ENCODE measurements at regions not wholly inside any gene's neighbourhood (a gene's known extent, or its start where the extent isn't known, plus 50 kb on each side); places are given as distances from the start of the nearest gene placed in this dataset.

DNA sequence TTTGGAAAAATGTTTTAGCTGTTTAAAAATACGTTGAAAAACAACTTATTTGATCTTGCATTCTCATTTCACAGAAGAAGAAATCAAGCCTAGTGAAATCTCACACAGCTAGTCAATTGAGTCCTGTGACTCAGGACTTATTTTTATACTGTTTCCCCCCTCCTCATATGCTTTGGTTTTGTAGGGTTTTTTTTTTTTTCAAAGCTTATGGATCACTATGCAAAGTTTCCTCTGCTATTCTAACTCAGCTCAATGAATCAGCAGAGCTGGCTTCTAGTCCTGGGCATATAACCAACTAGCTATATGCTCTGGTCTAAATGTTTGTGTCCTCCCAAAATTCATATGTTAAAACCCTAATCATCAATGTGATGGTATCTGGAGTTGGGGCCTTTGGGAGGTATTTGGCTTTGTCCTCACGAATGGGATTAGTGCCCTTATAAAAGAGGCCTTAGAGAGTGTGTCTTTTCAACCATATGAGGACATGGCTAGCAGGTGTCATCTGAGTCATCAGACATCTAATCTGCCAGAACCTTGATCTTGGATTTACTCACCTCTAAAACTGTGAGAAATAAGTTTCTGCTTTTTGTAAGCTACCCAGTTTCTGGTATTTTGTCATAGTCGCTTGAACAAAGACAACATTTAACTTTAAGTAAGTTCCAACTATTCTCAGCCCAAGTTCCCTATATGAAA, 317.2 kb upstream of the C1orf87 start:
- Histone ChIP-seq H3K27me3 (ENCODE audit: control insufficient read depth in 1 of 2, insufficient read depth in 2 of 2, low read length in 2 of 2) (no peaks in the 10 kb centered on the region), H3K9ac (ENCODE audit: low read length) (no peak overlapping the region), H3K4me3 (ENCODE audit: low read depth in 1 of 2, low read length in 2 of 2) (no peak overlapping the region), H3K9me3 (ENCODE audit: low read length) (no peaks in the 10 kb centered on the region), H3K36me3 (ENCODE audit: insufficient read depth, low read length) (no peaks in the 10 kb centered on the region), H3K4me1 (ENCODE audit: insufficient read depth, low read length) (no peaks in the 10 kb centered on the region), H3K27ac (ENCODE audit: low read depth, low read length) (no peak overlapping the region)

DNA sequence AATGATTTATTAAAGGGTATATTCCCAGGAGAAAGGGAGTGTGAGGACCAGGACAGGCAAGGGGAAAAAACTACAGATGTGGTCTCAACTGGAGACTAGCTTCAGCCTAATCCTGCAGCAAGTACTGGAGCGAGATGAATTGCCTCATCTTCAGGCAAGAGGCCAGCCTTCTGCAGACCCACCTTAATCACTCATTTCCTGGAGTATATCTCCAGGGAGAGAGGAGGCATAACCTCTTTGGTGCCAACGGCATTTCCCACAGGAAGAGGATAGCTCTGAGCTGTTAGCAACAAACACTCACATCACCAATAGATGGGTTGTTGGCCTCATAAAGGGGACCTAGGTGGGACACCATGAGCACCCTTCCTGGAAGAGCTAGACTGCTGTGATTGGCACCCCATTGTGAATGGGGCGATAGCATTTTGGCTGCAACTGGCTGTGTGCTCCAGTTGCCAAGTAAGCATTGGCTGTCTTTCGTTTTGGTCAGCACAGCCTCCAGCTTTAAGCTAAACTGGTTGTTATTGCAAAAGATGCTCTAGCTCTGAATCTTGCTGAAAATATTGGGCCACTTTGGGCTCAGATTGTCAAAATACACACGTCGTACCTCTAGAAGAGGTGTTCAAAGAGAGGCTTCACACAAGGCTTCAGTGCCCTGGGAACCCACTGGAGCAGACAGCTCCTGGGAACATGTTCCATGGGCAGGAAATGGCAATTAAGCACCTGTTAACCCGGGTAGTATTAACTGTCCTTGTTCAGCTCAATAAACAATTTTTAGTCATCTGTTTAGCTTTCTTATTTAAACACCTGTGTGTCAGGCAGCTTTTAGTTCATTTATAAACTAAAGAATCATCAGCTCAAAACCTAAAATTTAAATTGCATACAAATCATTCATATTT, 314.8 kb upstream of the C1orf87 start:
- Histone ChIP-seq H3K36me3 (ENCODE audit: insufficient read depth, low read length) (no peaks in the 10 kb centered on the region), H3K4me1 (ENCODE audit: insufficient read depth, low read length) (no peaks in the 10 kb centered on the region), H3K27ac (ENCODE audit: low read depth, low read length) (no peak overlapping the region)

GRCh38 chr1:60387175-60387574, 313.6 kb upstream of the C1orf87 start:
- no peaks in the 10 kb centered on the region for H3K36me3 ChIP-seq (ENCODE audit: insufficient read depth, low read length)
- no peaks in the 10 kb centered on the region for H3K27me3 ChIP-seq (ENCODE audit: control insufficient read depth in 1 of 2, insufficient read depth in 2 of 2, low read length in 2 of 2)
- H3K4me1 ChIP-seq (ENCODE audit: insufficient read depth, low read length) = no peaks in the 10 kb centered on the region
- H3K9ac ChIP-seq (ENCODE audit: low read length) = no peak overlapping the region
- no peak overlapping the region for H3K27ac ChIP-seq (ENCODE audit: low read depth, low read length)
- H3K4me3 ChIP-seq (ENCODE audit: low read depth in 1 of 2, low read length in 2 of 2) = no peak overlapping the region
- no peaks in the 10 kb centered on the region for H3K9me3 ChIP-seq (ENCODE audit: low read length)

More for the DNA sequence above, 314.8 kb upstream of the C1orf87 start:
- Histone ChIP-seq H3K4me3 (ENCODE audit: low read depth in 1 of 2, low read length in 2 of 2) (no peak overlapping the region), H3K9me3 (ENCODE audit: low read length) (no peaks in the 10 kb centered on the region), H3K9ac (ENCODE audit: low read length) (no peak overlapping the region), H3K27me3 (ENCODE audit: control insufficient read depth in 1 of 2, insufficient read depth in 2 of 2, low read length in 2 of 2) (no peaks in the 10 kb centered on the region)

DNA sequence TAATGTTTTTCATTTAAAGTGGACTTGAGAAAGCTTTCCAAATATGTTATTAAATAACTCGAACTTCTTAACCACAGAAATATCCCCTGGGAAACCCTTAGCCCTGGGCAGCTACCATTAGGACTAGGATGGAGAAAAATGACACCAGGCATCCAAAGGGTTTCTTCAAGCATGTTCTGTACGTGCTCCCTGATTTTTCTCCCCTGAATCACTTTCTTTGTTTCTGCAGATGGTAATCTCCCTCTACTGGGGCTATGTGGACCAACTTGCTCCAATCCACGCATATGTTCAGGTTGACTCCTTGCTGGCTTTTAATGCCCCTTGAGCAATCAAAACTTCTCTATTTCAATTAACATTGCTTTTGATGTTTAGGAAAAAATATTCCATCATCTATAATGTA, 312.7 kb upstream of the C1orf87 start:
- Histone ChIP-seq H3K36me3 (ENCODE audit: insufficient read depth, low read length) (no peaks in the 10 kb centered on the region), H3K27me3 (ENCODE audit: control insufficient read depth in 1 of 2, insufficient read depth in 2 of 2, low read length in 2 of 2) (no peaks in the 10 kb centered on the region), H3K27ac (ENCODE audit: low read depth, low read length) (no peak overlapping the region), H3K9ac (ENCODE audit: low read length) (no peak overlapping the region), H3K4me3 (ENCODE audit: low read depth in 1 of 2, low read length in 2 of 2) (no peak overlapping the region), H3K4me1 (ENCODE audit: insufficient read depth, low read length) (no peaks in the 10 kb centered on the region), H3K9me3 (ENCODE audit: low read length) (no peaks in the 10 kb centered on the region)

DNA sequence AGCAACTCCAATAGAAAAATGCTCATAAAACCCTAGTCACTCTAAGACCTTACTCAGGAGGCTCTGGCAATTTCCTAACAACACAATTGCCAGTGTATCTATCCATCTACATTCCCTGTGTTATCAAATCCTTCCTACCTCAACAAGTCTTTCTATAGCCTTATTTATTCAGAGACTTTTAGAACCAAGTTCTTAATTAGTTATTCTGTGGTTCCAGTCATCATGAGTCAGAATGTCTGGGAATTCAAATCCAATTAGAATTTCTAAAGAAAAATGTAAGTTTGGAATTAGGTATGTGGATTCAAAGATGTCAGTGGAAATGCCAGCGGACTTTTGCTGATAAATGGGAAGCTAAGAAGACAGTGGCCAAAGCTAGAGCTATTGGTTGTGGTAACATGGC, 302.6 kb upstream of the C1orf87 start:
- H3K4me3 ChIP-seq (ENCODE audit: low read depth in 1 of 2, low read length in 2 of 2) = no peak overlapping the region
- H3K4me1 ChIP-seq (ENCODE audit: insufficient read depth, low read length) = no peaks in the 10 kb centered on the region
- no peaks in the 10 kb centered on the region for H3K27me3 ChIP-seq (ENCODE audit: control insufficient read depth in 1 of 2, insufficient read depth in 2 of 2, low read length in 2 of 2)
- no peaks in the 10 kb centered on the region for H3K36me3 ChIP-seq (ENCODE audit: insufficient read depth, low read length)
- no peak overlapping the region for H3K9ac ChIP-seq (ENCODE audit: low read length)
- H3K9me3 ChIP-seq (ENCODE audit: low read length) = no peaks in the 10 kb centered on the region
- no peak overlapping the region for H3K27ac ChIP-seq (ENCODE audit: low read depth, low read length)

- no peak overlapping the region for H3K27ac ChIP-seq (ENCODE audit: low read depth, low read length)
- H3K36me3 ChIP-seq (ENCODE audit: insufficient read depth, low read length) = no peaks in the 10 kb centered on the region
- no peaks in the 10 kb centered on the region for H3K9me3 ChIP-seq (ENCODE audit: low read length)
- no peak overlapping the region for H3K4me3 ChIP-seq (ENCODE audit: low read depth in 1 of 2, low read length in 2 of 2)
- no peak overlapping the region for H3K9ac ChIP-seq (ENCODE audit: low read length)
- no peaks in the 10 kb centered on the region for H3K27me3 ChIP-seq (ENCODE audit: control insufficient read depth in 1 of 2, insufficient read depth in 2 of 2, low read length in 2 of 2)
- H3K4me1 ChIP-seq (ENCODE audit: insufficient read depth, low read length) = no peaks in the 10 kb centered on the region
These were observed 301.0 kb upstream of the C1orf87 start for GRCh38 chr1:60374537-60374936.

DNA sequence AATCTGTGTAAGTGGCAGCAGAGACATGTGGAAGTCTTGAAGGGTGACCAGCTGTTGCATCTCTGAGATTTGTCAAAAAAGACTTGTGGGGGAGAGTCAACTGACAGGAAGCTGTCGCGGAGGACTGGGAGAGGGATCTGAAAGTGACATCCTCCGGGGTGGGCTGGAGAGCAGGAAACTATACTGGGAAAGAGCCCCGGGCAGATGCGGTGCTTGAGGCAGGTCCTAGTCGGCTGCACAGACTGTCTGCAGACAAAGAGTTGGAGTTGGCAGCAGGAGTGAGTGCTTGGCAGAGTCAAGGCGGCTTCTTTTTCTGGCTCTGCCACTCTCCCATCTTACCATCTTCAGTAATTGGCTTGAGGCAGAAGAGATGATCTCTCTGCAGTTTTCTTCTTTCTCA, 294.0 kb upstream of the C1orf87 start:
- H3K27me3 ChIP-seq (ENCODE audit: control insufficient read depth in 1 of 2, insufficient read depth in 2 of 2, low read length in 2 of 2) = no peaks in the 10 kb centered on the region
- H3K9ac ChIP-seq (ENCODE audit: low read length) = no peak overlapping the region
- H3K4me1 ChIP-seq (ENCODE audit: insufficient read depth, low read length) = no peaks in the 10 kb centered on the region
- H3K4me3 ChIP-seq (ENCODE audit: low read depth in 1 of 2, low read length in 2 of 2) = no peak overlapping the region
- H3K27ac ChIP-seq (ENCODE audit: low read depth, low read length) = no peak overlapping the region
- no peaks in the 10 kb centered on the region for H3K9me3 ChIP-seq (ENCODE audit: low read length)
- no peaks in the 10 kb centered on the region for H3K36me3 ChIP-seq (ENCODE audit: insufficient read depth, low read length)

GRCh38 chr1:60359431-60359830, 285.9 kb upstream of the C1orf87 start:
- Histone ChIP-seq H3K4me3 (ENCODE audit: low read depth in 1 of 2, low read length in 2 of 2) (no peak overlapping the region), H3K4me1 (ENCODE audit: insufficient read depth, low read length) (no peaks in the 10 kb centered on the region), H3K27me3 (ENCODE audit: control insufficient read depth in 1 of 2, insufficient read depth in 2 of 2, low read length in 2 of 2) (no peaks in the 10 kb centered on the region), H3K27ac (ENCODE audit: low read depth, low read length) (no peak overlapping the region), H3K9me3 (ENCODE audit: low read length) (no peaks in the 10 kb centered on the region), H3K9ac (ENCODE audit: low read length) (no peak overlapping the region), H3K36me3 (ENCODE audit: insufficient read depth, low read length) (no peaks in the 10 kb centered on the region)

DNA sequence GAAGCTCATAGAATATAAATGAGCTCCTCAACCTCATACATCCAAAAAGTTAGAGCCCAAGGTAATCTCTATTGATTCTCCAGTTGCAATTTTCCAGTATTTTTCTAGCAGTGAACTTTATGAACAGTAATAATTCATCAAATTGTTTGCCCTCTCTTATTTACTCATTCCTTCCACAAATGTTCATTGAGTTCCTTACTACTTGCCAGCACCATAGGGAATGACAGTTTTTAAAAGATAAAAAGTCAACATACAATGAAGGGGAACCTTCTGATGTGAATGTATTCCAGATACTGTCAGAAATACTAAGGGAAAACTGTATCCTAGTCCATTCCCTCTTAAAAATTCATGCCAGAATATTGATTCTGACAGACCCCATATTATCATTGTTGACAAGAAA, 277.0 kb upstream of the C1orf87 start:
- Histone ChIP-seq H3K36me3 (ENCODE audit: insufficient read depth, low read length) (no peaks in the 10 kb centered on the region), H3K4me1 (ENCODE audit: insufficient read depth, low read length) (no peaks in the 10 kb centered on the region), H3K4me3 (ENCODE audit: low read depth in 1 of 2, low read length in 2 of 2) (no peak overlapping the region), H3K27ac (ENCODE audit: low read depth, low read length) (no peak overlapping the region), H3K27me3 (ENCODE audit: control insufficient read depth in 1 of 2, insufficient read depth in 2 of 2, low read length in 2 of 2) (no peaks in the 10 kb centered on the region), H3K9ac (ENCODE audit: low read length) (no peak overlapping the region), H3K9me3 (ENCODE audit: low read length) (no peaks in the 10 kb centered on the region)

DNA sequence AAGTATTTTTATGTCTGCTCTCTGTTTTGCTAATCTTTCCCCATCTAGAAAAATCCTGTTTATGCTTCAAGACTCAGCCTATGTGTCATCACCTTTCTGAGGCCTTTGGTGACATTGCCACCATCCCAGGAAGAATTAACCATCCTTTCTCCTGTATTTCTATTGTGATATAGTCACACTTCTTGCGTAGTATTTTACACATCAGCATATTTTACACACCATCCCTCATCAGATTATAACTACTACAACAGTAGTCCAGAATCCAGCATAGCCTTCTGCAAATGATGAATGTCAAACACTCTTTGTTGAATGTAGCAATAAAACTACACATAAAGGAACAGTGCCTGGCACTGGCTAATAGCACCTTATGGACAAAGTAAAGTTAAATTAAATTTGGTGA, 275.3 kb upstream of the C1orf87 start:
- Histone ChIP-seq H3K27ac (ENCODE audit: low read depth, low read length) (no peak overlapping the region), H3K36me3 (ENCODE audit: insufficient read depth, low read length) (no peaks in the 10 kb centered on the region), H3K4me1 (ENCODE audit: insufficient read depth, low read length) (no peaks in the 10 kb centered on the region), H3K9ac (ENCODE audit: low read length) (no peak overlapping the region), H3K27me3 (ENCODE audit: control insufficient read depth in 1 of 2, insufficient read depth in 2 of 2, low read length in 2 of 2) (no peaks in the 10 kb centered on the region), H3K9me3 (ENCODE audit: low read length) (no peaks in the 10 kb centered on the region), H3K4me3 (ENCODE audit: low read depth in 1 of 2, low read length in 2 of 2) (no peak overlapping the region)

DNA sequence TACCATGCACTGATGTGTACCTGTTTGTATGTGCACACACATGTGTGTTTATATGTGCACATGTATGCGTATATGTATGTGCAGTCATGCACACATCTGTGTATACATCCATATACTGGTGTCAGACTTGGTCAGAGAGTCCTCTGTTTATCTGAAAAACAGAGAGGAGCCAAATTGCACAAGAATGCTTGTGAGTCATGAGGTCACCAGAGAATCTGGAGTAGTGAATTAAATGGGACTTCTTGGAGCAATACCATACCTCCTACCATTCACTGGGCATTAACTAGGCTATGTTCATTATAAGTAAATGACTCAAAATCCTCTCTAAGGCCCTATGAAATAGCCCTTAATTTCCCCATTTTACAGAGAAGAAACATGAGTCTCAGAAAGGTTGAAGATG, 272.1 kb upstream of the C1orf87 start:
- Histone ChIP-seq H3K9me3 (ENCODE audit: low read length) (no peaks in the 10 kb centered on the region), H3K36me3 (ENCODE audit: insufficient read depth, low read length) (no peaks in the 10 kb centered on the region), H3K4me3 (ENCODE audit: low read depth in 1 of 2, low read length in 2 of 2) (no peak overlapping the region), H3K4me1 (ENCODE audit: insufficient read depth, low read length) (no peaks in the 10 kb centered on the region), H3K27me3 (ENCODE audit: control insufficient read depth in 1 of 2, insufficient read depth in 2 of 2, low read length in 2 of 2) (no peaks in the 10 kb centered on the region), H3K9ac (ENCODE audit: low read length) (no peak overlapping the region), H3K27ac (ENCODE audit: low read depth, low read length) (no peak overlapping the region)

DNA sequence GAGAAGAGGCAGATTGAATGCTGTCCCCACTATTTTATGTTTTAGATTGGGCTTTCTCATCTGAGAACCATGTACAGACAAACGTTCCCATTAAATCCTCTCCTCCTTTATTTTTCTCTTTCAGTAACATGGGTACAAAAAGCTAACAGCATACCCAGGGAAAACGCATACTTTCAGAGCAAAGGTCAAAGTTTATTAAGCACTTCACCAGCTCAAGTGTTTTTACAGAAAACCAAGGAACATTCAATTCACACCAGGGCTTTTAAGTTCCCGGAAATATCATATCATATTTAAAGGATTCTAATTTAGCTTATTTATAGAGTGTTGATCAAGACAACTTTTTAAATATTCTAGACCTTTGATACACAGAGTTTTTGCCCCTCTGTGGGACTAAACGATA, 271.5 kb upstream of the C1orf87 start:
- no peak overlapping the region for H3K9ac ChIP-seq (ENCODE audit: low read length)
- no peaks in the 10 kb centered on the region for H3K4me1 ChIP-seq (ENCODE audit: insufficient read depth, low read length)
- no peak overlapping the region for H3K4me3 ChIP-seq (ENCODE audit: low read depth in 1 of 2, low read length in 2 of 2)
- H3K9me3 ChIP-seq (ENCODE audit: low read length) = no peaks in the 10 kb centered on the region
- no peaks in the 10 kb centered on the region for H3K27me3 ChIP-seq (ENCODE audit: control insufficient read depth in 1 of 2, insufficient read depth in 2 of 2, low read length in 2 of 2)
- H3K36me3 ChIP-seq (ENCODE audit: insufficient read depth, low read length) = no peaks in the 10 kb centered on the region
- H3K27ac ChIP-seq (ENCODE audit: low read depth, low read length) = no peak overlapping the region
